SK-N-MC (cell line): ENCODE measurements at regions not wholly inside any gene's neighbourhood (a gene's known extent, or its start where the extent isn't known, plus 50 kb on each side); places are given as distances from the start of the nearest gene placed in this dataset.

Source experiments
- EZH2 ChIP-seq: fragments of 200-600 bp; sonication (generic); IDR thresholded peaks from one replicate; pipeline ENCODE4 v1.6.1; 2017; ENCODE audit warnings: antibody characterized with exemption
- POLR2AphosphoS5 ChIP-seq: IDR thresholded peaks from 2 replicates; pipeline ENCODE4 v1.6.1; 2012; ENCODE audit warnings: mild to moderate bottlenecking, low read depth, low read length, borderline replicate concordance

- TF ChIP-seq POLR2AphosphoS5: no peak
- TF ChIP-seq EZH2: no peak
These were observed 228.7 kb downstream of the NUAK1 start for GRCh38 chr12:105910030-105910429.
